ENCODE measurements at regions not wholly inside any gene's neighbourhood (a gene's known extent, or its start where the extent isn't known, plus 50 kb on each side); places are given as distances from the start of the nearest gene placed in this dataset.

DNA sequence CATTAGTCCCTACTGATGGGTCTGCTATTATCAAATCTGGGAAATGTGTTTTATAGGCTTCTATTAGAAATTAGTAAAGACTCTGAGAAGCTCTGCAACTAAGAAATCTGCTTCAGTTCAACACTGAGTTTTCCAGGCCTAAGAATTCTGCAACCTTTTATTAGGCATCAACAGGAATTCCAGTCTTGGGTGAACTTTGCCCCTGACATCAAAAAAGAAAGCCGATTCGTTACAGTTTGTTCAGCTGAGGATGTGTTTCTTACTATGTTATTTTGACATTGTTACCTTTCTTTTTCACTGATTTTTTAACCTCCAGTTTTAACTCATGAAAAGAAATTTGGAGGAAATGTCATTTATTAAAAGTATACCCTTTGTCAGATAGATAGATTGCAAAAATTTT, 131.5 kb upstream of the KCNH8 start:
- TF ChIP-seq, protein P1, sequence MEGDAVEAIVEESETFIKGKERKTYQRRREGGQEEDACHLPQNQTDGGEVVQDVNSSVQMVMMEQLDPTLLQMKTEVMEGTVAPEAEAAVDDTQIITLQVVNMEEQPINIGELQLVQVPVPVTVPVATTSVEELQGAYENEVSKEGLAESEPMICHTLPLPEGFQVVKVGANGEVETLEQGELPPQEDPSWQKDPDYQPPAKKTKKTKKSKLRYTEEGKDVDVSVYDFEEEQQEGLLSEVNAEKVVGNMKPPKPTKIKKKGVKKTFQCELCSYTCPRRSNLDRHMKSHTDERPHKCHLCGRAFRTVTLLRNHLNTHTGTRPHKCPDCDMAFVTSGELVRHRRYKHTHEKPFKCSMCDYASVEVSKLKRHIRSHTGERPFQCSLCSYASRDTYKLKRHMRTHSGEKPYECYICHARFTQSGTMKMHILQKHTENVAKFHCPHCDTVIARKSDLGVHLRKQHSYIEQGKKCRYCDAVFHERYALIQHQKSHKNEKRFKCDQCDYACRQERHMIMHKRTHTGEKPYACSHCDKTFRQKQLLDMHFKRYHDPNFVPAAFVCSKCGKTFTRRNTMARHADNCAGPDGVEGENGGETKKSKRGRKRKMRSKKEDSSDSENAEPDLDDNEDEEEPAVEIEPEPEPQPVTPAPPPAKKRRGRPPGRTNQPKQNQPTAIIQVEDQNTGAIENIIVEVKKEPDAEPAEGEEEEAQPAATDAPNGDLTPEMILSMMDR (IDR thresholded peaks at IDR 0.05), result no peak
- TF ChIP-seq POLR2A (IDR thresholded peaks at IDR 0.05), result no peak

Data from Peyer's patch (tissue), 4 donors.